ENCODE measurements at regions not wholly inside any gene's neighbourhood (a gene's known extent, or its start where the extent isn't known, plus 50 kb on each side); places are given as distances from the start of the nearest gene placed in this dataset.

GRCh38 chr1:233777566-233777965, 126.9 kb upstream of the SLC35F3 start:
- no peak for TF ChIP-seq CTCF (IDR thresholded peaks at IDR 0.05 in 8 of 11, conservative IDR thresholded peaks at IDR 0.05 in 3 of 11)
- no peak for TF ChIP-seq POLR2AphosphoS5 (IDR thresholded peaks at IDR 0.05)
- no peak for TF ChIP-seq POLR2A (IDR thresholded peaks at IDR 0.05)

Data from spleen (tissue), 7 donors.